ENCODE measurements at regions not wholly inside any gene's neighbourhood (a gene's known extent, or its start where the extent isn't known, plus 50 kb on each side); places are given as distances from the start of the nearest gene placed in this dataset.
A peak's percentile ranks its signal among the peaks of the same experiment; 100 is the strongest.

- H2BK12ac ChIP-seq (ENCODE audit: low read depth, low read length), result no peak overlapping the region
- H3K23me2 ChIP-seq (ENCODE audit: low read depth, low read length), result peaks cover 11% of the 10 kb centered on the region
- DNase-seq (ENCODE audit: low read depth in 1 of 2, low spot score in 2 of 2), result peak in 1 of 2 experiments; percentile 87
- H4K20me1 ChIP-seq (replicated peaks in 1 of 2; ENCODE audit: control insufficient read depth in 1 of 2, insufficient read depth in 2 of 2, low read length in 2 of 2), result peaks cover 0 to 5% of the 10 kb centered on the region in 2 experiments
- peak overlapping the region; percentile 52 for H4K5ac ChIP-seq (ENCODE audit: insufficient read length, low read depth, low read length)
- H3K27me3 ChIP-seq (replicated peaks in 1 of 4; ENCODE audit: control insufficient read depth in 3 of 4, extremely low read depth in 1 of 4, insufficient read depth in 3 of 4, low read length in 3 of 4), result peaks cover 17 to 33% (median 23%) of the 10 kb centered on the region in 4 experiments
- peak overlapping the region; percentile 76 for H3K18ac ChIP-seq (ENCODE audit: extremely low read depth, low read length)
- H3K56ac ChIP-seq (replicated peaks; ENCODE audit: insufficient read length, low read depth, low read length), result no peak overlapping the region
- FAIRE-seq, result no peak
- no peak overlapping the region; the same call in 1 of the 2 replicates for H2BK15ac ChIP-seq (ENCODE audit: low read length)
- no peaks in the 10 kb centered on the region for H3K79me1 ChIP-seq (ENCODE audit: low read depth, low read length)
- H2AK5ac ChIP-seq (ENCODE audit: low read depth, low read length), result no peak overlapping the region
- peak overlapping the region; percentile 98 to 100 for H3K4me2 ChIP-seq (ENCODE audit: insufficient read depth in 1 of 2, low read depth in 2 of 2, low read length in 2 of 2)
- WGBS, 2 experiments (ENCODE audit: extremely low coverage in 1 of 2, insufficient coverage in 1 of 2, insufficient read length in 1 of 2, insufficient replicate concordance in 2 of 2, low coverage in 1 of 2, low lambda C conversion rate in 2 of 2, missing lambda C conversion rate in 1 of 2), result 1% methylated on average over 41 of the region's 79 CpGs; no CpG with 5 or more reads in 1 of the 2 experiments
- H3K36me3 ChIP-seq (ENCODE audit: control insufficient read depth in 2 of 4, insufficient read depth in 4 of 4, low read length in 3 of 4), result no peaks in the 10 kb centered on the region
- H3K4me1 ChIP-seq (replicated peaks in 1 of 4; ENCODE audit: control insufficient read depth in 3 of 4, insufficient read depth in 4 of 4, low read length in 3 of 4), result peaks cover 0 to 5% (median 2%) of the 10 kb centered on the region in 4 experiments; a peak in 3 of 7 replicates
- H3K27ac ChIP-seq (ENCODE audit: low read depth, low read length), result no peak overlapping the region
- peak overlapping the region; percentile 91; the same call in 1 of the 2 replicates for H2AFZ ChIP-seq (ENCODE audit: low read length)
- no peak overlapping the region for H2BK120ac ChIP-seq (replicated peaks; ENCODE audit: low read depth, low read length)
- CTCF ChIA-PET (ENCODE audit: partially characterized antibody), result interaction anchor here (0.7 to 11.2 kb wide), 29 partner anchors 10 to 394 kb away, joined by 3 to 139 read pairs (median 3); no protein-coding TSS in a partner anchor
- H3K14ac ChIP-seq (ENCODE audit: insufficient read length), result no peak overlapping the region
- H3K4me3 ChIP-seq (ENCODE audit: extremely low read depth in 1 of 4, insufficient read depth in 2 of 4, low read depth in 3 of 4, low read length in 4 of 4), result peak overlapping the region; percentile 56 to 74 (median 68)
- H3K4ac ChIP-seq (replicated peaks; ENCODE audit: insufficient read length, low read depth, low read length), result no peak overlapping the region
- no peak overlapping the region; the same call in 1 of the 2 replicates for H2BK5ac ChIP-seq (ENCODE audit: low read depth, low read length)
- no peak overlapping the region for H4K91ac ChIP-seq (replicated peaks; ENCODE audit: insufficient read length, low read length)
- no peak overlapping the region for H3K23ac ChIP-seq (ENCODE audit: insufficient read length)
- H3K9ac ChIP-seq (replicated peaks in 1 of 4; ENCODE audit: extremely low read depth in 1 of 4, low read depth in 3 of 4, low read length in 3 of 4), result no peak overlapping the region; a peak in 1 of 7 replicates
- H4K8ac ChIP-seq (ENCODE audit: extremely low read depth, insufficient read depth, low read length), result peak overlapping the region; percentile 65
- POLR2A ChIA-PET (ENCODE audit: partially characterized antibody), result interaction anchor here (0.7 to 1.9 kb wide), 5 partner anchors 10 to 171 kb away, joined by 3 to 8 read pairs (median 3); partner anchors contain the start of gene ZNF644
- no peaks in the 10 kb centered on the region for H3K9me3 ChIP-seq (ENCODE audit: insufficient read depth in 2 of 2, low read depth in 1 of 2, low read length in 1 of 2)
- no peaks in the 10 kb centered on the region for H3K79me2 ChIP-seq (ENCODE audit: control insufficient read depth in 1 of 2, insufficient read depth in 2 of 2, low read length in 2 of 2)
- H2BK20ac ChIP-seq (ENCODE audit: low read length), result no peak overlapping the region
- TF ChIP-seq BRCA1 (IDR thresholded peaks at IDR 0.05; ENCODE audit: low read depth, low read length) (no peak), SP1 (IDR thresholded peaks at IDR 0.05; ENCODE audit: low read depth, low read length) (no peak), BACH1 (IDR thresholded peaks at IDR 0.05; ENCODE audit: low read length) (peak; percentile 71; the same call in 1 of the 2 replicates), RXRA (IDR thresholded peaks at IDR 0.05; ENCODE audit: insufficient read depth, low read depth, low read length) (no peak), ATF2 (IDR thresholded peaks at IDR 0.05; ENCODE audit: low read length) (no peak), TEAD4 (IDR thresholded peaks at IDR 0.05; ENCODE audit: low read depth, low read length) (no peak), YY1 (IDR thresholded peaks at IDR 0.05; ENCODE audit: low read depth, low read length) (no peak), RNF2 (IDR thresholded peaks at IDR 0.05; ENCODE audit: borderline replicate concordance, low read depth, low read length, missing control alignments, poor library complexity, severe bottlenecking) (peak; percentile 93), KDM4A (IDR thresholded peaks at IDR 0.05; ENCODE audit: low read depth, low read length, severe bottlenecking) (peak; percentile 99), HDAC6 (IDR thresholded peaks at IDR 0.05; ENCODE audit: low read depth, low read length) (no peak)
These were observed 134.0 kb upstream of the BARHL2 start for GRCh38 chr1:90850898-90851710.

Data from H1 (cell line).